GM18951 (cell line): ENCODE measurements at regions not wholly inside any gene's neighbourhood (a gene's known extent, or its start where the extent isn't known, plus 50 kb on each side); places are given as distances from the start of the nearest gene placed in this dataset.

ENCODE experiments used
- POLR2A ChIP-seq: IDR thresholded peaks from 4 replicates; pipeline ENCODE4 v1.6.1; 2011; ENCODE audit warnings: mild to moderate bottlenecking; ENCODE audit not compliant: insufficient read length, insufficient read depth; ENCODE audit errors: extremely low read depth
- in situ Hi-C: fragments of 300-500 bp; cut with MboI; formaldehyde crosslinking; loops from one replicate; pipeline ENCODE4 v1.12.0; 2022; ENCODE audit warnings: low sequenced_read_pairs, mixed read lengths, inconsistent platforms; ENCODE audit not compliant: unreplicated experiment

DNA sequence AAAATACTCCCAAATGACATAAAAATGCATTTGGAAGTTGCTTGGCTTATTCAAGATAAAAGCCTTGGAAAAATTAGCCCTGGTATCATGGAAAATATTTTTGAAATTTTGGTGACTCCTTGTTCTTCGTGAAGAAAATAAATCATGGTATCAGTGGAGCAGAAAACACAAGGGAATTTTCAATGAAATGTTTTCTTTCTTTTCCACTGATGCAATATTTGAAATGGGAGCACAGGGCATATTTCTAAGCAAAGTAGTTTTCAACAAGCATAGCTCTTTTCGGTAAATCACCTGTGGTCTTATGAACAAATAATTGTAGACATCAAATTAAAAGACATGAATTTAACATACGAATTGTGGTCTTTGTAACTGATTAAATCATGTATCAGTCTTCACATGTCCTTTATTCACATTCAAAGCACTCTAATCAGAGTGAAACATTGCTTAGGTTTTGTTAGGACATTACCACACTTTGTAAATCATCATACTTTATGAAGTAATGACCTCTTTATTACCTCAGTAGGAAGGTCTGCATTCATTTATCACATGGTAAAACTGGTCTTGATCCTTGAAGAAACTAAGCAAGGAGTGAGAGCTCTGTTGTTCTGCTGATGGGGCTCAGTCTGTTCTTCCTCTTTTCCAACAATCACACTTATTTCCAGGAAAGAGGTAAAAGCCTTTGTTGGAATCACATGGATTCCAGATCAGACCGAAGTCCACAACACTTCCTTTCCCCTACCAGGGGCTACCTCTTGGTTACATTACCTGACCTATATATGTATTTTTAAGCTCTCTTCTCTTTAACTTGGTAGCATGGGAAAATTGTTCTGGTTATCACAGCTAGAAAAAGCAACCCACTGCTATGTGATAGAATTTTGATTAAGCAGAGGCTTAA is 413.5 kb upstream of the THBS1 start:
- in situ Hi-C loops: no loop called here
- TF ChIP-seq POLR2A: no peak

DNA sequence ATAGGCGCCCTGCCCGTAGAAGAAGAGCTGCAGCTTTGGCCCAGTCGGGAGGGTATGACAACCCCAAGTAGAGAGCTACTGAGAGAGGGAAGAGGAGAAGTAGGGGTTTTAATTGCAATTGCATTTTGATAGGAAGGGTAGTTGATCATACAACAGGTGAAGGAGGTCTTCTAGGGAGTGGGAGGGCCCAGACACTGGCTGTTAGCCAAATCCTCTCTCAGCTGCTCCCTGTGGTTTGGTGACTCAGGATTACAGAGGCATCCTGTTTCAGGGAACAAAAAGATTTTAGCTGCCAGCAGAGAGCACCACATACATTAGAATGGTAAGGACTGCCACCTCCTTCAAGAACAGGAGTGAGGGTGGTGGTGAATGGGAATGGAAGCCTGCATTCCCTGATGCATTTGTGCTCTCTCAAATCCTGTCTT is 408.9 kb upstream of the THBS1 start:
- in situ Hi-C loops: no loop called here
- TF ChIP-seq POLR2A: no peak

DNA sequence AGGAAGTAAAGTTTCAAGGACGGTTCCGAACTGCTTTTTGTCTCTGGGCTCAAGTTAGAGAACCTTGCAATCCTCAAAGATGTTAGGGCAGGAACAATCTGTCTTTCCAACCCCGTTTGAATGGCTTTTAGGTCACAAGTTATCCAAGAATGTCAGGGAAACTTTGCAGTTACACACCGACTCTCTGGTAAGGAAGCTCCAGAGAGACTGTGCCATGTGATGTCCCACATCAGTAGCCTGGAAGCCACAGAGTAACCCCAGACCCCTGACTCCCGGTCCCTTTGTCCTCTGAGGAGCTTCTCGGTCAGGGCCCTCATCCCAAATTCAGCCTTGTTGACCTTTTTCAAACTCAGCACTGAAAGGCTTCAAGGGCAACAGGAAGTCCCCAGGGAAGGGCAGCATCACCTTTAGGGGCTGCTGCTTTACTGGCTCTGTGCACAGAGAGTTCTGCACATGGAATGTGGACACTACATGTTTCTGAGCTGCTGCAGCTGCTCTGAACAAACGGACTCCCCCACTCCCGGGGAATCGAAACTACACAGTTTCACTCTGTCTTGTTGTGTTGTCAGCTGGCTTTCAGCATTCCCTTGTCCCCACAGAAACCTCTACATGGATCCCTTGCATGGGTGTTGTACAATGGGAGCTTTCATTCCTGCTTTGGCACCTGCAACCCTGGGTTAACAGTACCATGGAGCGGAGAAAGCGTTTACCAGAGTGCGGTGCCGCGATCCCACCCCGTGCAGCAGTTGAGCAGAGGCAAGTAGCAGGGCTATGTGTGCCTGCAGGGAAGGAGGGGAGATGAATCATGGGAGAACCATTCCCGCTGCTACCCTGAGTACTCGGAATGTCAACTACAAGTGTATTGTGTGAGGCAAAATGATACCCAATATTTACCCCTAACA is 408.2 kb upstream of the THBS1 start:
- in situ Hi-C loops: no loop called here
- no peak for TF ChIP-seq POLR2A

- in situ Hi-C loops: no loop called here
- TF ChIP-seq POLR2A: no peak
These were observed 407.5 kb upstream of the THBS1 start for GRCh38 chr15:39173426-39173825.

- in situ Hi-C loops: no loop called here
These were observed 406.5 kb upstream of the THBS1 start for GRCh38 chr15:39174332-39174731.

DNA sequence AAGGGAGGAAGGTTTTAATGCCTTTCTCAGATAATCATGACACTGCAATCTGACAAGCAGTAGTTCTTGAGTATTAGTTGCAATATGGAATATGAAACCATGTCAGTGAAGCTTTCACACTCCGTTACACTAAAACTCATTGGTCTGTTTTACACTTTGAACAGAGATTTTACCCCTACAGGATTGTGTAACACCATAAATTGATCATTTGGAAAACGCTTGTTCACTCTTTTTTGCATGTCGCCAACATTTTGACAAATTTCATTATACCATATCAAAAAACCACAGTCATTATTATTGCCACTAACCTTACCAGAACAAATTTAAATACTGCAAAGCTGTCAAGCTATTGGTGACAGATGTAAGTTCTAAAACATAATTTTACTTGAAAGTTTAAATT is 404.8 kb upstream of the THBS1 start:
- no peak for TF ChIP-seq POLR2A
- in situ Hi-C loops: no loop called here

More at GRCh38 chr15:39174332-39174731, 406.5 kb upstream of the THBS1 start:
- no peak for TF ChIP-seq POLR2A

DNA sequence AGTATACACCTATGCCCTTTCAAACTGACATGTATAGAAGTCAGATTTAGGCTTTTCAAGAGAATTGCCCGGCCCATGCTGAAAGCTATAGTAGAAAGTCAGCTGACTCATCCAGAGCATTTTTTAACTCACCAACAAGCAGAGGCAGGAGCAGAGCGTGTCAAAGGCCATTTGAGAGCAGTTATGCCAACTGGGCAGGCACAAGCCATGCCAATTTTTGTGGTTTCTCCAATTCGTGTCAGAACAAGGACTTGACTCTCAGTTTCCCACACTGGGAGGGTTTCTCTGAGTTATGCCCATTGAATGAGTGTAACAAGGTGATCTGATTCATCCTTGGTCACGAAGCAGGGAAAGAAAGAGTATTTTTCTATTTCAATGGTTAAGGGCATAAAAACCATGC is 403.3 kb upstream of the THBS1 start:
- in situ Hi-C loops: no loop called here

DNA sequence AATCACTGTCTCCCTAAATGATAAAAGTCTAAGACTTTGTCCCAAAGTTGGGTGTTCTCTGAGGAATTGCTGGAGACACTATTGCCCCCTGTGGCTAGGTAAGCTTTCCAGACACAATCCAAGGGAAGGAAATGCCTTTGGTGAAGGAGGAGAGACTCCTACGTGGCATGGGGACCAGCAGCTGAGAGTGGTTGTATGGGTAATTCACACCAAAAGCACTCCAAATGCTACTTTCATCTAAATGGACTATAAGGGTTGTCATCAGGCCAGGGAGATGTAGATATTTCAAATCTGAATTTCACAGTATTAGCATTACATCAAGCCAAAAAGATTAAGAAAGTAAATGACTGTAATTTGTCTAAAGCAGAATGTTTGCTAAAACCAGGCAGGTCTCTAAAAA is 400.8 kb upstream of the THBS1 start:
- no peak for TF ChIP-seq POLR2A
- in situ Hi-C loops: no loop called here

More for the DNA sequence above, 403.3 kb upstream of the THBS1 start:
- TF ChIP-seq POLR2A: no peak

DNA sequence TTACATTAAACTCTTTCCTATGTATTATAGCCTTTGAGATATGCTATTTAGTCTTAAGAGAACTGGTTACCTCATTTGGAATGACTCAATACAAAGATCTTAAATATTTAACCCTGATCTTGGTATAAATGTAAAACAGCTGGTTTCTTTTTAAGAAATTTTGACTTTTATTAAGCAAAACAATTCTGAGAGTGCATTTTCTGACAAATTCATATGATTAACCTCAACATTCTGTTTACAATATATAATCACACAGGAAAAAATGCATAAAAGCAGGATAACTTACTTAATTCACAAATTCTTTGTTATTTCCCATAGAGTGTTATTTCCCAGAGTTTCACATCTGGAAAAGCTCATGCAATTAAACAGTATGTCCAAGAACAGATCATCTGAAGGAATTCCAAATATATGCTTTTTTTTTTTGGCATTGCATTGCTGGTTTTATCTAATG is 400.4 kb upstream of the THBS1 start:
- in situ Hi-C loops: no loop called here
- TF ChIP-seq POLR2A: no peak

- in situ Hi-C loops: no loop called here
- no peak for TF ChIP-seq POLR2A
These were observed 399.7 kb upstream of the THBS1 start for GRCh38 chr15:39181056-39181747.

- no peak for TF ChIP-seq POLR2A
- in situ Hi-C loops: no loop called here
These were observed 398.9 kb upstream of the THBS1 start for GRCh38 chr15:39181940-39182339.

DNA sequence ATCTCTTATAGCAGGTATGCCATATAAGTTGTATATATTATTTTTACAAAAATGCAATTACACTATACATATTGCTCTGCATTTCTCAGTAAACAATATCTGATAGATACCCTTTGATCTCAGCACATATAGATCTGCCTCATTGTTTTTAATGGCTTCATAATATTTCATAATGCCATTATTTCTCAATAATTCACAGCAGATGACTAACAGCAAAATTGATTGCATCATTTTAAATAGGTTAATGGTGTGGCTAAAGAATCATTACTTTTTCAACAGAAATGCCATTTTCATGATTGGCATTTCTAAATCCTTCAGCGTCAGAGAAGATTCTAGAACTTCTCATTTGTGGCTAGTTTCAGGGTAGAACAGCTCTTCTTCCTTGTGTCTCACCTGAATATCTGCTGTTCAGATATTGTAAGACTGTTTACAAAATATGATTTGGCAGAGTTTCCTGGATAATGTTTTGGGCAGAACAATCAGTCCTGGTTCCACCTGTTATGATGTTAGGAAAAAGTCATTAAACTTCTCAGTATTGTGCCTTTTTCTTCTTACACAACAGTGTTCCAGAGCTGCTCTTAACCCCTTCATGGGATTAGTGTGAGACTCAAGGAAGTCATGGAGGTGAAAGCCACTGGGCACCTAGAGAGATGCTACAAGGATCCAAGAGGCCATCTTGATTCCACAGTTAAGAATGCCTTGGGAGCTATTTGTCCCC is 397.6 kb upstream of the THBS1 start:
- no peak for TF ChIP-seq POLR2A
- in situ Hi-C loops: no loop called here

DNA sequence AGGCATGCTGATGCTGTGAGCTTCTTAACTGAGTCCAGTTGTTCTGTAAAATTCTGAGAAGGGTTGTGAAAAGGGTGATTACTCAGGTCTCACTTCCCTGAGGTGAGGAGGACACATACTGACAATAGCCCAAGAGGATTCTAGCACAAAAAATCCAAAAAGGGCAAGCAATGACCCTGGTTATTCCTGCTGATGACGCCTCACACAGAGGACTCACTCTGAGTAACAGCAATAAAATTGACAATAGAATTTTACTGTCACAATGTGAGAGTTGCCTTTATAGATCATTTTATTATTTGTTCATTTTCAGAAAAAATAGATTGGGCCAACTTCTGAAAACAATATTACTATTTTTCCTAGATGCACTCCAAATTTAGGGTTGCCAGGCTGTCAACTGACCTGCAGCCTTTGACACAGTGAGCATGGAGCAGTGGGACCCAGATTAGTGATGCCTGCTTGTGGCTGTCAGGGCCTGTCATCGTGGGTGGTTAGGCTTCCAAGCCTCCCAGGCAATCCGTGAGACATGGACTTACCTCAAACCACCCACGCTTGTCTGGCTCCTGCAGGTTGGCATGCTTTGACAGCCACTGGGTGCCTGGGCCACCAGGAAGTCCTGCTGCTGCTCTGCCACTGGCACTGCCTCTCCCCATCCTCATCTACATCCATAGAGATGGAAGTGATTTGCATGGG is 396.0 kb upstream of the THBS1 start:
- TF ChIP-seq POLR2A: no peak
- in situ Hi-C loops: no loop called here
